ENCODE measurements at regions not wholly inside any gene's neighbourhood (a gene's known extent, or its start where the extent isn't known, plus 50 kb on each side); places are given as distances from the start of the nearest gene placed in this dataset.

GRCh38 chr2:56960581-56960980, 776.8 kb downstream of the CCDC85A start:
- no peaks in the 10 kb centered on the region for H3K9me3 ChIP-seq
- H3K4me3 ChIP-seq = no peak overlapping the region
- no peak overlapping the region for H3K27ac ChIP-seq
- no peaks in the 10 kb centered on the region for H3K27me3 ChIP-seq
- no peaks in the 10 kb centered on the region for H3K36me3 ChIP-seq
- TF ChIP-seq CTCF (IDR thresholded peaks at IDR 0.05) = no peak
- TF ChIP-seq POLR2A (IDR thresholded peaks at IDR 0.05) = no peak
- DNase-seq = no peak
- no peaks in the 10 kb centered on the region for H3K4me1 ChIP-seq

- H3K4me3 ChIP-seq = no peak overlapping the region
- no peak overlapping the region for H3K27ac ChIP-seq
- DNase-seq = no peak
- TF ChIP-seq CTCF (IDR thresholded peaks at IDR 0.05) (no peak), POLR2A (IDR thresholded peaks at IDR 0.05) (no peak)
- no peaks in the 10 kb centered on the region for H3K4me1 ChIP-seq
- H3K9me3 ChIP-seq = peaks cover 0 to under 1% (median 0%) of the 10 kb centered on the region in 4 donors
- H3K36me3 ChIP-seq = no peaks in the 10 kb centered on the region
- no peaks in the 10 kb centered on the region for H3K27me3 ChIP-seq
Observed at GRCh38 chr2:56962673-56963072, 778.9 kb downstream of the CCDC85A start.

GRCh38 chr2:56969513-56969912, 785.7 kb downstream of the CCDC85A start:
- no peaks in the 10 kb centered on the region for H3K27me3 ChIP-seq
- H3K4me3 ChIP-seq = no peak overlapping the region
- TF ChIP-seq POLR2A (IDR thresholded peaks at IDR 0.05) (no peak), CTCF (IDR thresholded peaks at IDR 0.05) (no peak)
- H3K36me3 ChIP-seq = no peaks in the 10 kb centered on the region
- no peak for DNase-seq
- peaks cover 0 to 7% (median 2%) of the 10 kb centered on the region in 4 donors for H3K9me3 ChIP-seq
- H3K4me1 ChIP-seq = no peaks in the 10 kb centered on the region
- H3K27ac ChIP-seq = no peak overlapping the region

GRCh38 chr2:56971383-56971974, 787.7 kb downstream of the CCDC85A start:
- H3K27me3 ChIP-seq = no peaks in the 10 kb centered on the region

GRCh38 chr2:56981554-56981953, 797.8 kb downstream of the CCDC85A start:
- Histone ChIP-seq H3K9me3 (no peaks in the 10 kb centered on the region), H3K27ac (no peak overlapping the region), H3K4me3 (no peak overlapping the region), H3K27me3 (no peaks in the 10 kb centered on the region), H3K36me3 (no peaks in the 10 kb centered on the region), H3K4me1 (no peaks in the 10 kb centered on the region)
- no peak for DNase-seq
- no peak for TF ChIP-seq POLR2A (IDR thresholded peaks at IDR 0.05)

More at GRCh38 chr2:56971383-56971974, 787.7 kb downstream of the CCDC85A start:
- Histone ChIP-seq H3K27ac (no peak overlapping the region), H3K36me3 (no peaks in the 10 kb centered on the region), H3K4me3 (no peak overlapping the region), H3K9me3 (peaks cover 0 to 7% (median 2%) of the 10 kb centered on the region in 4 donors), H3K4me1 (no peaks in the 10 kb centered on the region)
- no peak for TF ChIP-seq CTCF (IDR thresholded peaks at IDR 0.05)
- no peak for TF ChIP-seq POLR2A (IDR thresholded peaks at IDR 0.05)
- no peak for DNase-seq

DNA sequence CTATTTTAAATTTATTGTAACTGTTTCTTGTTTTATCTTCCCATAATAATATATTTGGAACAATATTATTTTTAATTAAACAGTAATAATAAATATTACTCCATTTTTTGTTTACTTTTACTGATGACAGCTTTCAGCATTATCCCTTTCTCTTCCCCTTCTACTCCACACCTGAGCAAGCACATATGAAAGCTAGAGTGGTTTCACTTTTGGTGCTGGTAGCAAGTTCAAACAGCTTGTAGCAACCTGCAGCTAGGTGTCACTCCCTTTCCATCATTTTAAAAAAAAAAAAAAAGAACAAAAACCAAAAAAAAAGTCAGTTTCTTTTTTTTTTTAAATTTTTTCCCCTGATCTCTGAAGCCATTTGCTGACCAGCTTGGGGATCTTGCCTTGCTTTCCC, 801.8 kb downstream of the CCDC85A start:
- Histone ChIP-seq H3K27me3 (no peaks in the 10 kb centered on the region), H3K36me3 (no peaks in the 10 kb centered on the region), H3K4me1 (no peaks in the 10 kb centered on the region), H3K9me3 (no peaks in the 10 kb centered on the region), H3K27ac (no peak overlapping the region), H3K4me3 (no peak overlapping the region)
- DNase-seq = no peak
- no peak for TF ChIP-seq CTCF (IDR thresholded peaks at IDR 0.05)
- no peak for TF ChIP-seq POLR2A (IDR thresholded peaks at IDR 0.05)
